Activated CD4-positive, alpha-beta T cell treated with anti-CD3 and anti-CD28 coated beads, Interleukin-10, Interleukin-2, amounts not matched to agents 100 ng/mL and 50 ng/mL, durations not matched to agents 16 hours and 8 hours (primary cell): ENCODE measurements at regions not wholly inside any gene's neighbourhood (a gene's known extent, or its start where the extent isn't known, plus 50 kb on each side); places are given as distances from the start of the nearest gene placed in this dataset.

Experiments
- DNase-seq: peaks from one replicate; pipeline ENCODE4 v3.0.0-alpha.2; 2020

DNA sequence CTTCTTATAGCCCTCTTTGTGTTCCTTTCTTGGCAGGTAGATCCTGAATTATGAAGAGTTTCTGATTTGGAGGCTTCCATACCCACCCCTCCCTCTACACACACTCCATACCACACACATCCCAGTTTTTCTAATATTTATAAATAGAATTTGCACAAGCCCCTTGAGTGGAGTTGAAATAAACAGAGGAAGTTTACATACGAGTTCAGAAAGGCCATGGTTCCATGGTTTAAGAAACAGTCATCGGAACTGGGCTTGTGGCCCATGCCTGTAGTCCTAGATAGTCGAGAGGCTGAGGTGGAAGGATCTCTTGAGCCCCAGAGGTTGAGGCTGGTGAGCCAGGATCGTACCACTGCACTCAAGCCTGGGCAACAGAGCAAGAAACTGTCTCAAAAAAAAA lies 62.7 kb upstream of the TANC1 start:
- DNase-seq: no peak

DNA sequence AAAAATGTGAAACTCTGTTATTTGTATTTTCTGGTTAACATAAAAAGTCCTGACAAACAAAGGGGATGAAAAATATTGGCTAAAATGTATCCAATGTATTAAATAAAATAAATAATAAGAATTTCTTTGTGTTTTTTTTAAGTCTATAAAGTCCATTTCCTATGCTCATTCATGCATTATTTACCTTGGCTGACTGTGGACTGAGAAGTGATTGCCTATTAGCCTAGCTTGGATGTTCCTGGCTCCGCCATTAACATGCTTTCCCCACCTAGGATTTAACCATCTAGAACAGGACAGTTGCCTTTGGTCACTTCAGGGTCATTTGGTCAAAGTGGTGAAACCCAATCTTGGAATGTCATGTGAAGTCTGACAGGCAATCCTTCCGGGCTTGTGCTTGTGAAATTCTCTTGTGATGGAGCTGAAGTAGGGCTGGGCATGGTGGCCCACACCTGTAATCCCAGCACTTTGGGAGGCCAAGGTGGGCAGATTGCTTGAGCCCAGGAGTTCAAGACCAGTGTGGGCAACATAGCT lies 60.4 kb upstream of the TANC1 start:
- DNase-seq: no peak

DNA sequence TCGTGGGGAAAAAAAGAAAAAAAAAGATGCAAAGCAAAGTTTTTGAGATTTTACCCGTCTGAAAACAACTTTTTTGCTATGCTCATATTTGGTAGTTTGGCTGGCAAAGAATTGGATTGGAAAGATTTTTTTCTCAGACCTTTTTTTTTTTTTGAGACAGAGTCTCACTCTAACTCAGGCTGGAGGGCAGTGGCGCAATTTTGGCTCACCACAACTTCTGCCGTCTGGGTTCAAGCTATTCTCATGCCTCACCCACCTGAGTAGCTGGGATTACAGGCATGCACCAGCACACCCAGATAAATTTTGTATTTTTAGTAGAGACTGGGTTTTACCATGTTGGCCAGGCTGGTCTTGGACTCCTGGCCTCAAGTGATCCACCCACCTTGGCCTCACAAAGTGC lies 56.3 kb upstream of the TANC1 start:
- no peak for DNase-seq

DNA sequence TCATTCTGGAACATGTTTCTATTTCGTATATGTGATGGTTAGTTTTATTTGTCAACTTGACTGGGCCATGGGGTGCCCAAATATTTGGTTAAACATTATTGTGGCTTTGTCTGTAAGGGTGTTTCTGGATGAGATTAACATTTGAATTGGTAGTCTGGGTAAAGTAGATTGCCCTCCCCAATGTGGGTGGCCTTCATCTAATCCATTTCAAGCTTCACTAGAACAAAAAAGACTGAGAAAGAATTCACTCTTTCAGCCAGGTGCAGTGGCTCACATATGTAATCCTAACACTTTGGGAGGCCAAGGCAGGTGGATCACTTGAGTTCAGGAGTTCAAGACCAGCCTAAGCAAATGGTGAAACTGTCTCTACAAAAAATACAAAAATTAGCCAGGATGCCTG lies 55.7 kb upstream of the TANC1 start:
- no peak for DNase-seq

DNA sequence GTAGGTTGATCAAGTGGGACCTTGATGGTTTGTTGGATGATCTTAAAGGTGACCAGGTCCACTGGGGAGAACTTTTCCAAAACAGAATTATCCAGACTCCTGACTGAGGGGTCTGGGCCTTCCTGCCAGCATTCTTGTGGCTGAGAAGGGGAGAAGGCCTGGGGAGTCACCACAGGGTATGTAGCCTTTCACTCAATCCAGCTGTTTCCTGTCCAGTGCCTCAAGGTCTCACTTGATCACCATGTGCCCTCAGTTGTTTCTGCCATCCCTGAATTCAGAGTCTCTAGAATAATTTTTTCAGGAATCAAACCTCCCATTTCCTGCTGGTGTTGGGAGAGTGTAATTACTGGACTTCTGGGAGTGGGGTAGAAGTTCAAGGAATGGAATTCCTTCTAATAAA lies 54.4 kb upstream of the TANC1 start:
- no peak for DNase-seq

DNA sequence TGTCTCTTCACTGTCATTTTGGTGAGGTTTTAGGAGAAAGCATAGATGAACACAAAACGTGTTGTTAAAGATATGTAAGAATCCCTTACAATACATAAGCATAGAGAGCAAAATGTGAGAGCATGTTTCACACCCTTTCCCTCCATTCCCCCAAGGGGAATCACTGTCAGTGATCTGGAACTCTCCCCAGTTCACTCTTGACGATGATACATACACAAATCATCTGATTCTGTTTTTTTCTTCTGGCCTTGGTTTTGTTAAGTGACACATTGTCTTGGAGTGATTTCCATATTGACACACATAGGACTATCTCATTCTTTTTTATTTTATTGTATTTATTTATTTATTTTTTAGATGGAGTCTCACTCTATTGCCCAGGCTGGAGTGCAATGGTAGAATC lies 53.7 kb upstream of the TANC1 start:
- no peak for DNase-seq

DNA sequence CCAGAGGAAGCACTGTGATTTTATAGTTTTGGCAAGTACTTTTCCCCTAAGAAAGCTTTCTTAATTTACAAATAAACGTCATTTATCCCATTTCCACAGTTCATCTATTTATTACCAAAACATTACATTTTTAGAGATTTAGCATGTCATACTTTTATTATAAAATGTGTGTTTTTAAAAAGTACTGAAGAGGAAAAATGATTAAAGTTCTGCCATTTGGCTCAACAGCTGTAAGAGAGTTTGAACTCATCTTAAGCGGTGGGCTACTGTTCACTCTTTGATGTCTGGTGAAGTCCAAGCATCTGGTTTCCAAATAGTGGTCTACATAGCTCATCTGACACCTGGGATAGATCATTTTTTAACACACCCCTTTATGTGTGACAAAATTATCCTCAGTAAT lies 51.3 kb upstream of the TANC1 start:
- no peak for DNase-seq

DNA sequence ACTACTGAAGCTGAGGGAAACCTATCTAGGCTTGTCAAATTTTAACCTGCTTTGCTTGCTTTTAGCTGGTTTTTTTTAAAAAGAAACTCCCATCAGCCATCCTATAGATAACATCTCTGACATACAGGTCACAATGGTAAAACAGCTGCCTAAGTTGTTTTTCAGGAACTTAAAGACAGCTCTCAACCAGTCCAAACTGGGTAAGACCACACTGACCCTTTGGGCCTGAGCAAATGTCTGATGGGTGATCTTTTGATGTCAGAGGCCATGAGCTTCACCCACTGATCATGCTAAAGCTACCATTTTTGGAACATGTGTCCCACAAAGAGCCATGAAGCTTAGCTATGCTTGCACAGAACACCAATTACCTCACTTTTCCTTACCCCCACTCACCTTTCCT lies 50.0 kb upstream of the TANC1 start:
- DNase-seq: no peak
